Frontal cortex (tissue), 3 donors: ENCODE measurements at regions not wholly inside any gene's neighbourhood (a gene's known extent, or its start where the extent isn't known, plus 50 kb on each side); places are given as distances from the start of the nearest gene placed in this dataset.
"Not testable (repeated sequence)": the region's sequence is repeated elsewhere in the genome, so short reads cannot be mapped to it uniquely, and the experiment has no call there.

Experiments used
- DNase-seq, 2 donors: peaks; one replicate each; pipeline ENCODE4 v3.0.0; 2012; ENCODE audit warnings: low spot score in 2 of 2
- FAIRE-seq: peaks from 2 replicates; lab custom pipeline; 2012; peaks lifted over from hg19 to GRCh38; lab: Jason Lieb, UNC
- donor health status: control.
- donor health status: control.
- donor health status: control.

DNA sequence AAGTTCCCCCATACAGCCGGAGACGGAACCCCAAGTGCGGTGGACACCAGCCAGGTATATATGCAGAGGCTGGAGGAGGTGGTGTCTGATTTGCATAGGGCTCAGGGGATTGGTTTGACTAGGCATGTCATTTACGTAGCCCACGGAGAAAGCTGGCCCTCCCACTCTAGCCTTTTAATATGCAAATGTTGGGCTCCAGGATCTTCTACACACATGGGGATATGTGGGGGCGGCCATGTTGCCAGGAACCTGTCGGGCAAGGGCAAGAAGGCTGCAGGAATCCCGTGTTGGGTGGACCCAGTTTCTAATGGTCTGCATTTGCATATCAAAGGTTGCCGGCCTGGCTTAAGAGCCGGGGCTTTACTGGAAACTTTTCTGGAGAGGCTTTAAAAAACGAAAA is 57.4 kb downstream of the FTHL17 start:
- DNase-seq, FAIRE-seq: not testable (repeated sequence)

GRCh38 chrX:31012509-31013025 is 59.3 kb downstream of the FTHL17 start:
- FAIRE-seq (no peak), DNase-seq (no peak)

DNA sequence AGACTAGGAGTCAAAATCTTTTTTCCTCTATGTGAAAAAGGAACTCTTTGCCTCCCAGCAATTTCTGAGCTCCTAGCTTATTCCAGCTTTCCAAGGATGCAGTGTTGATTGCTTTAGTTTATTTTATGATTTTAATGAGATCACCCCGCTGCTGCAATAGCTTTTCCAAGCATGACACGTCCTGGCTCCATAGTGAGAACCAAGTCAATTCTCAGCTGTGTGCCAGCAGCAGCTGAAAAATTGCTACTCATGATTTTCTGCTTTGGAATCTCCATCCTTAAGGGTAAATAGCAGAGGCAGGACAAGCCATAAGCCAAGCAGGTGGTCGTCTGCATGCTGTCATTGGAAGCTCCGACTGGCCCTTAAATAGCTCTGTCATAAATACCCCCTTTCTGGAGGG is 64.5 kb downstream of the FTHL17 start:
- FAIRE-seq (no peak), DNase-seq (no peak)

DNA sequence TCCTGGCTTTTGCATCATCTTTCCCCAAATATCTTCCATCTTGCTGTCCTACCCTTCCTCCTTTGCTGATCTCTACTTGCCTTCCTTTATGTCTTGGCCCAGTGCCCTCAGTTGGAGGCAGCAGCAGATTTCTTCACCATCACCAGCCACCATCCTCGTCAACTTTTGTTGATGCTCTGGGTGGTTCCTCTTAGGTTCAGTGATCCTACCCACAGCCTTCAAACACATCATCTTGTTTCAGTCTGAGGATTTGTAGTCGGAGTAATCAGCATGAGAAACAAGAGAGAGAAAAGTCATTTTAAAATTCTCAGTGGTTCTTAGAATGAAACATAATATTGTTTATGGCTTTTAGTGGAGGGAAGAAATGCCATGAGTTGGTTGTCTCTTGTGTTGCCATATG is 65.8 kb downstream of the FTHL17 start:
- no peak for DNase-seq
- no peak for FAIRE-seq

DNA sequence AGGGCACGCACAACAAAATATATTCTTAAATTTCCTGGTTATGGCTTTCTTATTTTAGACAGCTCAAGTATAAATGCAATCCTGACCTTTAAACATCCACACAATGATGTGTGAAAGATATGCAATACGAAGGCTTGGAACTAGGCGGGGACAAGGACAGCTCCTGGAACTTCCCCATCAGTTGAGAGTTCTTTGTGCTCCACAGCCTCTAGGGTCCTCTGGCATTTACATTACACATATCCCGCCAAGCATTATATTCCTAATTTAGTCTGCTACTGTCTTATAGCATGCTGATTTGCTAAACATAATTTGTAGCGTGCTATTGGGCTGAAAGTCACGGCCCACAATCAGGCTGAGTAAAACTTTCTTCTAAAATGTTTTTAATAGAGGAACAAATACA is 74.4 kb downstream of the FTHL17 start:
- DNase-seq (no peak), FAIRE-seq (no peak)

DNA sequence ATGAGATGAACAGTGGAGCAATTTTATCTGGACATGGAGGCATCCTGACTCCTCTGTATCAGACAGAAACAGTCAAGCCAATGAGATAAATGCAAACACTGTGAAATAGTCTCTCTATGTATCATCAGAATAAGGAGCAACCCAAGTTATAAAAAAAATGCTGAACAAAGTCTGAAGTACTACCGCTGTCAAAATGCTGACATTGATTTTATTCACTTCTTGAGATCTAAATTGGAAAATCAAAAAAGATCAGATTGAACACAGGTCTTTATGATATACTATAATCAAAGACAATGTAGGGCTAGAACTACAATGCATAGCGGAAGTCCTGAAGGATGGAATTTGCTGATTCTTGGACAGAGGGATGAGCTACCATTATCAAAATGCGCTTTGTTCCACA is 76.1 kb downstream of the FTHL17 start:
- DNase-seq (no peak), FAIRE-seq (no peak)

GRCh38 chrX:30995060-30995700 is 76.7 kb downstream of the FTHL17 start:
- no peak for FAIRE-seq
- no peak for DNase-seq

- not testable (repeated sequence) for DNase-seq, FAIRE-seq
Observed at GRCh38 chrX:30994018-30994417, 77.8 kb downstream of the FTHL17 start.

DNA sequence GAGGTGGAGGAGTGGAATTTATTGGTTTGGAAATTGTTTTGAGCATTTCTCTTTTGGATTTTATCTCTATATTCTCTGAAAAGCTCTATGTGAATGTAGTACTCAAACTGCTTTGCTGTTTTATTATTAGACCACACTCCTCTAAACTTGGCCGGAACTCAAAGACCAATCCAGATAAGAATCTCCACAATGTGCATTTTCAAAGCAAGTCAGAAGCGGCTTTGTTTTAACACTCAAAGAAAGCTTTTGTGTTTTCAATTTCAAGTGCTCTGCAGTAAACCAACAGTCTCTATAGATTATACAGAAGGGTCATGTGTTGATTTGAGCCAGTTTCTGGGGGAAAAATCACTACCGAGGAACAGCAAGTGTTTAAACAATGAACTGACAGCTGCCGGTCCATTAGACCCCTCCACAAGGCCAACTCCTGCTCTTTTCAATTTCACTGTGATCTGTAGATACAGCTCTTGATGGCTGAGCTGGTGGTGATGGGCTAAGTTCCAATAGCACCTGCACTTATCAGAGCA is 79.4 kb downstream of the FTHL17 start:
- no peak for DNase-seq
- FAIRE-seq, result no peak

GRCh38 chrX:30990361-30990760 is 81.5 kb downstream of the FTHL17 start:
- DNase-seq (no peak), FAIRE-seq (no peak)

DNA sequence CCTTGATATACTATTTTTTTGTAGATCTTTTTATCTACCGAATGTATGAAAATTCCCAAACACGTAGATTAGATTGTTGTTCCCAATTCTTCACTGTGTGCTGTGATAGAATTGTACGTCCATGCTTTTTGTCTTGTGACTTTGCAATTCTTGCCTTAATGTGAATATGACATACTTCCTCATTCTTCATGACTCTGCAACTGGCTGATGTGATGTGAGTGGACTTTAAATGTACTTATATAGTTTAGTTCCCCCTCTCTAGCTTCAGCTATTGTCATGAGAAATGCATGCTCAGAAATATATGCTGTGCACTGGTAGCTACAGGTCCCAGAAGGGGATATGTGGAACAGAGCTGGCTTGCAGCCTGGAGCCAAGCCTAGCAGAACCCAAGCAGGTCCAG is 89.4 kb downstream of the FTHL17 start:
- DNase-seq, result no peak
- FAIRE-seq, result no peak

- FAIRE-seq, result no peak
- no peak for DNase-seq
Observed at GRCh38 chrX:30981968-30982367, 89.9 kb downstream of the FTHL17 start.

- DNase-seq (no peak), FAIRE-seq (no peak)
Observed at GRCh38 chrX:30979271-30979670, 90.2 kb upstream of the TAB3 start.

DNA sequence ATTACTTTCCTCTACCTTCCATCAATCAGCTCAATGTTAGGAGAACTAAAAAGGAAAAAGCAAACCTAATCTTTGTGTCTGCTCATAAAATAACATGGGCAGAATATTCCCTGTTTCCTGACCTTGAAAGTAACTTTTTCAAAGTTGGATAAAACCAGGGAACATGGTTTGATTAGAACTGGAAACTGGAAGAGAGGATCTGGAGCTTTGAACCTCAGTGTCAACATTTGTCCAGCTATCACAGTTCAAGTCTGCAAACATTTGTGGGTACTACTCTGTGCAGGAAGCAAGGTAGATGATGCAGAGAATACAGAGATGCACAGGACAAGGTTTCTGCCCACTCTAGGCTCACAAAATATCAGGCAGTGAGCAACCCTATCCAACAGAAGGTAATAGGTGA is 86.4 kb upstream of the TAB3 start:
- no peak for DNase-seq
- FAIRE-seq, result no peak

GRCh38 chrX:30973784-30974427 is 84.9 kb upstream of the TAB3 start:
- FAIRE-seq, result no peak
- no peak for DNase-seq

GRCh38 chrX:30971774-30972603 is 82.9 kb upstream of the TAB3 start:
- peak in 1 of 2 donors; percentile 20 for DNase-seq
- FAIRE-seq, result no peak

GRCh38 chrX:30967516-30967915 is 78.5 kb upstream of the TAB3 start:
- no peak for FAIRE-seq
- no peak for DNase-seq

GRCh38 chrX:30965767-30966166 is 76.7 kb upstream of the TAB3 start:
- FAIRE-seq, result no peak
- DNase-seq, result no peak

GRCh38 chrX:30961387-30962174 is 72.5 kb upstream of the TAB3 start:
- DNase-seq (no peak), FAIRE-seq (no peak)

GRCh38 chrX:30957753-30958152 is 68.7 kb upstream of the TAB3 start:
- DNase-seq, result no peak
- no peak for FAIRE-seq
